Muscle layer of duodenum (tissue), 2 donors: ENCODE measurements at regions not wholly inside any gene's neighbourhood (a gene's known extent, or its start where the extent isn't known, plus 50 kb on each side); places are given as distances from the start of the nearest gene placed in this dataset.

ENCODE experiments used
- H3K27ac ChIP-seq: one replicate; pipeline ENCODE4 v1.7.0; 2013; ENCODE audit warnings: mild to moderate bottlenecking, low read length
- H3K27me3 ChIP-seq: one replicate; pipeline ENCODE4 v1.7.0; 2013; ENCODE audit warnings: low read depth, mild to moderate bottlenecking, control low read depth, low read length
- H3K36me3 ChIP-seq, 2 donors: one replicate each; pipeline ENCODE4 v1.7.0; 2013; ENCODE audit warnings: low read length in 2 of 2, control low read depth in 1 of 2, mild to moderate bottlenecking in 1 of 2; ENCODE audit not compliant: insufficient read depth in 2 of 2, control insufficient read depth in 1 of 2
- H3K4me1 ChIP-seq, 2 donors: one replicate each; pipeline ENCODE4 v1.7.0; 2013; ENCODE audit warnings: low read length in 2 of 2, mild to moderate bottlenecking in 2 of 2, control low read depth in 1 of 2, moderate library complexity in 1 of 2; ENCODE audit not compliant: insufficient read depth in 2 of 2, control insufficient read depth in 1 of 2
- H3K4me3 ChIP-seq, 2 donors: one replicate each; pipeline ENCODE4 v1.7.0; 2013; ENCODE audit warnings: low read length in 2 of 2, low read depth in 1 of 2, mild to moderate bottlenecking in 1 of 2
- H3K9me3 ChIP-seq, 2 donors: one replicate each; pipeline ENCODE4 v1.7.0; 2013; ENCODE audit warnings: low read length in 2 of 2, control low read depth in 1 of 2, mild to moderate bottlenecking in 1 of 2; ENCODE audit not compliant: control insufficient read depth in 1 of 2
- donor health status: healthy.

- Histone ChIP-seq H3K4me1 (peaks cover 0 to 33% of the 10 kb centered on the region in 2 donors), H3K27ac (no peak overlapping the region), H3K9me3 (no peaks in the 10 kb centered on the region), H3K27me3 (no peaks in the 10 kb centered on the region), H3K36me3 (no peaks in the 10 kb centered on the region), H3K4me3 (no peak overlapping the region)
Observed at GRCh38 chr19:46911456-46911855, 50.7 kb downstream of the ARHGAP35 start.

- Histone ChIP-seq H3K27ac (no peak overlapping the region), H3K4me1 (peaks cover 0 to 25% of the 10 kb centered on the region in 2 donors), H3K36me3 (no peaks in the 10 kb centered on the region), H3K9me3 (no peaks in the 10 kb centered on the region), H3K4me3 (no peak overlapping the region), H3K27me3 (no peaks in the 10 kb centered on the region)
Observed at GRCh38 chr19:46913198-46913851, 52.5 kb downstream of the ARHGAP35 start.

GRCh38 chr19:46913852-46914430 is 53.1 kb downstream of the ARHGAP35 start:
- Histone ChIP-seq H3K4me3 (no peak overlapping the region), H3K4me1 (peaks cover 0 to 22% of the 10 kb centered on the region in 2 donors), H3K36me3 (peaks cover 4 to 6% of the 10 kb centered on the region in 2 donors), H3K27me3 (no peaks in the 10 kb centered on the region), H3K27ac (no peak overlapping the region), H3K9me3 (no peaks in the 10 kb centered on the region)

- Histone ChIP-seq H3K4me1 (peaks cover 0 to 22% of the 10 kb centered on the region in 2 donors), H3K27ac (no peak overlapping the region)
Observed at GRCh38 chr19:46915386-46915785, 54.6 kb downstream of the ARHGAP35 start.

GRCh38 chr19:46917002-46917401 is 56.2 kb downstream of the ARHGAP35 start:
- no peak overlapping the region for H3K27ac ChIP-seq
- no peaks in the 10 kb centered on the region for H3K9me3 ChIP-seq
- H3K27me3 ChIP-seq = no peaks in the 10 kb centered on the region
- H3K4me1 ChIP-seq = peaks cover 0 to 22% of the 10 kb centered on the region in 2 donors
- H3K4me3 ChIP-seq = no peak overlapping the region
- peaks cover 28 to 33% of the 10 kb centered on the region in 2 donors for H3K36me3 ChIP-seq

More at GRCh38 chr19:46915386-46915785, 54.6 kb downstream of the ARHGAP35 start:
- Histone ChIP-seq H3K27me3 (no peaks in the 10 kb centered on the region), H3K9me3 (no peaks in the 10 kb centered on the region), H3K4me3 (no peak overlapping the region), H3K36me3 (peaks cover 13 to 17% of the 10 kb centered on the region in 2 donors)

- H3K27me3 ChIP-seq = no peaks in the 10 kb centered on the region
- H3K27ac ChIP-seq = no peak overlapping the region
- peaks cover 3 to 17% of the 10 kb centered on the region in 2 donors for H3K4me1 ChIP-seq
- no peak overlapping the region for H3K4me3 ChIP-seq
- no peaks in the 10 kb centered on the region for H3K9me3 ChIP-seq
- peaks cover 36 to 39% of the 10 kb centered on the region in 2 donors for H3K36me3 ChIP-seq
Observed at GRCh38 chr19:46919324-46919723, 58.5 kb downstream of the ARHGAP35 start.

- peaks cover 14 to 22% of the 10 kb centered on the region in 2 donors for H3K4me1 ChIP-seq
- no peak overlapping the region for H3K4me3 ChIP-seq
- H3K27ac ChIP-seq = no peak overlapping the region
- no peaks in the 10 kb centered on the region for H3K9me3 ChIP-seq
- H3K27me3 ChIP-seq = no peaks in the 10 kb centered on the region
- H3K36me3 ChIP-seq = peaks cover 36 to 39% of the 10 kb centered on the region in 2 donors
Observed at GRCh38 chr19:46920362-46920761, 59.6 kb downstream of the ARHGAP35 start.

- Histone ChIP-seq H3K4me1 (peaks cover 21 to 24% of the 10 kb centered on the region in 2 donors), H3K4me3 (no peak overlapping the region), H3K36me3 (peaks cover 36 to 39% of the 10 kb centered on the region in 2 donors), H3K9me3 (no peaks in the 10 kb centered on the region), H3K27ac (no peak overlapping the region), H3K27me3 (no peaks in the 10 kb centered on the region)
Observed at GRCh38 chr19:46921071-46921470, 60.3 kb downstream of the ARHGAP35 start.

GRCh38 chr19:46922465-46922864 is 61.7 kb downstream of the ARHGAP35 start:
- Histone ChIP-seq H3K4me3 (no peak overlapping the region), H3K36me3 (peaks cover 36 to 39% of the 10 kb centered on the region in 2 donors), H3K27ac (no peak overlapping the region), H3K4me1 (peaks cover 27 to 28% of the 10 kb centered on the region in 2 donors), H3K27me3 (no peaks in the 10 kb centered on the region), H3K9me3 (no peaks in the 10 kb centered on the region)

GRCh38 chr19:46924874-46925547 is 64.2 kb downstream of the ARHGAP35 start:
- Histone ChIP-seq H3K27me3 (no peaks in the 10 kb centered on the region), H3K9me3 (no peaks in the 10 kb centered on the region), H3K36me3 (peaks cover 23 to 24% of the 10 kb centered on the region in 2 donors), H3K4me1 (peaks cover 27 to 39% of the 10 kb centered on the region in 2 donors), H3K27ac (peak overlapping the region; percentile 54), H3K4me3 (no peak overlapping the region)

- Histone ChIP-seq H3K36me3 (peaks cover 21 to 23% of the 10 kb centered on the region in 2 donors), H3K4me1 (peaks cover 27 to 39% of the 10 kb centered on the region in 2 donors), H3K9me3 (no peaks in the 10 kb centered on the region), H3K27me3 (no peaks in the 10 kb centered on the region), H3K4me3 (no peak overlapping the region), H3K27ac (peak overlapping the region; percentile 54)
Observed at GRCh38 chr19:46925548-46925950, 64.8 kb downstream of the ARHGAP35 start.
